ENCODE measurements at regions not wholly inside any gene's neighbourhood (a gene's known extent, or its start where the extent isn't known, plus 50 kb on each side); places are given as distances from the start of the nearest gene placed in this dataset.

GRCh38 chr11:90510839-90511238 lies 288.0 kb upstream of the CHORDC1 start:
- no peak overlapping the region for H2AFZ ChIP-seq (ENCODE audit: low read depth, low read length)
- H3K14ac ChIP-seq (ENCODE audit: low read length in 2 of 2), result no peak overlapping the region
- H3K36me3 ChIP-seq (ENCODE audit: control insufficient read depth in 1 of 2, insufficient read depth in 2 of 2, low read depth in 1 of 2, low read length in 2 of 2), result no peaks in the 10 kb centered on the region
- H2BK120ac ChIP-seq (ENCODE audit: low read depth, low read length), result no peak overlapping the region
- no peak overlapping the region for H2BK12ac ChIP-seq (ENCODE audit: low read length in 2 of 2)
- no peak overlapping the region for H3K4ac ChIP-seq (ENCODE audit: low read depth in 1 of 2, low read length in 2 of 2)
- no peaks in the 10 kb centered on the region for H3K4me1 ChIP-seq (ENCODE audit: control insufficient read depth, insufficient read depth, low read depth, low read length)
- H4K91ac ChIP-seq (ENCODE audit: low read length), result no peak overlapping the region
- H2BK5ac ChIP-seq (ENCODE audit: low read depth, low read length, poor library complexity, severe bottlenecking), result no peak overlapping the region
- H3K27ac ChIP-seq (ENCODE audit: low read length, poor library complexity, severe bottlenecking), result no peak overlapping the region
- no peak overlapping the region for H3K23ac ChIP-seq (ENCODE audit: low read length in 2 of 2)
- WGBS, result 88% methylated on average over 5 of the region's 5 CpGs
- no peak overlapping the region for H2AK5ac ChIP-seq (ENCODE audit: low read length, severe bottlenecking)
- H3K9ac ChIP-seq (ENCODE audit: low read length), result no peak overlapping the region
- H3K4me2 ChIP-seq (ENCODE audit: low read length, poor library complexity, severe bottlenecking), result no peak overlapping the region
- H3K27me3 ChIP-seq (ENCODE audit: control insufficient read depth in 1 of 2, insufficient read depth in 1 of 2, low read length in 2 of 2), result no peaks in the 10 kb centered on the region
- no peak overlapping the region for H3K18ac ChIP-seq (ENCODE audit: low read depth in 1 of 2, low read length in 2 of 2)
- no peak overlapping the region for H4K8ac ChIP-seq (ENCODE audit: low read length)
- peaks cover 7% of the 10 kb centered on the region for H3K9me3 ChIP-seq (ENCODE audit: control insufficient read depth, low read length)
- no peaks in the 10 kb centered on the region for H3K79me1 ChIP-seq (replicated peaks; ENCODE audit: low read length, poor library complexity, severe bottlenecking)
- no peak for DNase-seq
- no peak overlapping the region for H2BK15ac ChIP-seq (ENCODE audit: low read depth, poor library complexity, severe bottlenecking)
- no peak overlapping the region for H3K4me3 ChIP-seq (ENCODE audit: insufficient read depth in 1 of 2, low read depth in 1 of 2, low read length in 2 of 2)

- Histone ChIP-seq H2BK120ac (ENCODE audit: low read depth, low read length) (no peak overlapping the region), H2AK5ac (ENCODE audit: low read length, severe bottlenecking) (no peak overlapping the region), H3K27ac (ENCODE audit: low read length, poor library complexity, severe bottlenecking) (no peak overlapping the region), H3K36me3 (ENCODE audit: control insufficient read depth in 1 of 2, insufficient read depth in 2 of 2, low read depth in 1 of 2, low read length in 2 of 2) (no peaks in the 10 kb centered on the region), H3K18ac (ENCODE audit: low read depth in 1 of 2, low read length in 2 of 2) (no peak overlapping the region), H3K23ac (ENCODE audit: low read length in 2 of 2) (no peak overlapping the region), H3K4me2 (ENCODE audit: low read length, poor library complexity, severe bottlenecking) (no peak overlapping the region), H2AFZ (ENCODE audit: low read depth, low read length) (no peak overlapping the region), H3K27me3 (ENCODE audit: control insufficient read depth in 1 of 2, insufficient read depth in 1 of 2, low read length in 2 of 2) (no peaks in the 10 kb centered on the region), H3K4ac (ENCODE audit: low read depth in 1 of 2, low read length in 2 of 2) (no peak overlapping the region), H2BK15ac (ENCODE audit: low read depth, poor library complexity, severe bottlenecking) (no peak overlapping the region), H3K9ac (ENCODE audit: low read length) (no peak overlapping the region), H3K79me1 (replicated peaks; ENCODE audit: low read length, poor library complexity, severe bottlenecking) (no peaks in the 10 kb centered on the region), H4K91ac (ENCODE audit: low read length) (no peak overlapping the region), H3K9me3 (ENCODE audit: control insufficient read depth, low read length) (peaks cover 30% of the 10 kb centered on the region), H3K4me1 (ENCODE audit: control insufficient read depth, insufficient read depth, low read depth, low read length) (no peaks in the 10 kb centered on the region), H3K4me3 (ENCODE audit: insufficient read depth in 1 of 2, low read depth in 1 of 2, low read length in 2 of 2) (no peak overlapping the region), H2BK5ac (ENCODE audit: low read depth, low read length, poor library complexity, severe bottlenecking) (no peak overlapping the region), H4K8ac (ENCODE audit: low read length) (no peak overlapping the region), H2BK12ac (ENCODE audit: low read length in 2 of 2) (no peak overlapping the region), H3K14ac (ENCODE audit: low read length in 2 of 2) (no peak overlapping the region)
- WGBS, result 69% methylated on average over 2 of the region's 5 CpGs
- DNase-seq, result no peak
These were observed 278.2 kb upstream of the CHORDC1 start for GRCh38 chr11:90500922-90501568.

GRCh38 chr11:90496722-90497121 lies 273.9 kb upstream of the CHORDC1 start:
- Histone ChIP-seq H3K27ac (ENCODE audit: low read length, poor library complexity, severe bottlenecking) (no peak overlapping the region), H3K9ac (ENCODE audit: low read length) (no peak overlapping the region), H2BK12ac (ENCODE audit: low read length in 2 of 2) (no peak overlapping the region), H3K4me2 (ENCODE audit: low read length, poor library complexity, severe bottlenecking) (no peak overlapping the region), H3K14ac (ENCODE audit: low read length in 2 of 2) (no peak overlapping the region), H3K4me1 (ENCODE audit: control insufficient read depth, insufficient read depth, low read depth, low read length) (no peaks in the 10 kb centered on the region), H4K8ac (ENCODE audit: low read length) (no peak overlapping the region), H3K27me3 (ENCODE audit: control insufficient read depth in 1 of 2, insufficient read depth in 1 of 2, low read length in 2 of 2) (no peaks in the 10 kb centered on the region), H3K4ac (ENCODE audit: low read depth in 1 of 2, low read length in 2 of 2) (no peak overlapping the region), H3K9me3 (ENCODE audit: control insufficient read depth, low read length) (peaks cover 30% of the 10 kb centered on the region), H2BK5ac (ENCODE audit: low read depth, low read length, poor library complexity, severe bottlenecking) (no peak overlapping the region), H3K79me1 (replicated peaks; ENCODE audit: low read length, poor library complexity, severe bottlenecking) (no peaks in the 10 kb centered on the region), H4K91ac (ENCODE audit: low read length) (no peak overlapping the region), H2AK5ac (ENCODE audit: low read length, severe bottlenecking) (no peak overlapping the region), H3K23ac (ENCODE audit: low read length in 2 of 2) (no peak overlapping the region), H3K36me3 (ENCODE audit: control insufficient read depth in 1 of 2, insufficient read depth in 2 of 2, low read depth in 1 of 2, low read length in 2 of 2) (no peaks in the 10 kb centered on the region), H3K4me3 (ENCODE audit: insufficient read depth in 1 of 2, low read depth in 1 of 2, low read length in 2 of 2) (no peak overlapping the region), H2BK15ac (ENCODE audit: low read depth, poor library complexity, severe bottlenecking) (no peak overlapping the region), H2AFZ (ENCODE audit: low read depth, low read length) (no peak overlapping the region), H3K18ac (ENCODE audit: low read depth in 1 of 2, low read length in 2 of 2) (no peak overlapping the region), H2BK120ac (ENCODE audit: low read depth, low read length) (no peak overlapping the region)
- DNase-seq, result no peak
- 91% methylated on average over 1 of the region's 1 CpG for WGBS

GRCh38 chr11:90493379-90493778 lies 270.5 kb upstream of the CHORDC1 start:
- Histone ChIP-seq H3K14ac (ENCODE audit: low read length in 2 of 2) (no peak overlapping the region), H3K4ac (ENCODE audit: low read depth in 1 of 2, low read length in 2 of 2) (no peak overlapping the region), H2BK120ac (ENCODE audit: low read depth, low read length) (no peak overlapping the region), H3K27ac (ENCODE audit: low read length, poor library complexity, severe bottlenecking) (no peak overlapping the region), H4K8ac (ENCODE audit: low read length) (no peak overlapping the region), H4K91ac (ENCODE audit: low read length) (no peak overlapping the region), H3K23ac (ENCODE audit: low read length in 2 of 2) (no peak overlapping the region), H3K79me1 (replicated peaks; ENCODE audit: low read length, poor library complexity, severe bottlenecking) (no peaks in the 10 kb centered on the region), H3K9ac (ENCODE audit: low read length) (no peak overlapping the region), H2BK15ac (ENCODE audit: low read depth, poor library complexity, severe bottlenecking) (no peak overlapping the region), H2BK12ac (ENCODE audit: low read length in 2 of 2) (no peak overlapping the region), H3K18ac (ENCODE audit: low read depth in 1 of 2, low read length in 2 of 2) (no peak overlapping the region), H3K4me2 (ENCODE audit: low read length, poor library complexity, severe bottlenecking) (no peak overlapping the region), H3K36me3 (ENCODE audit: control insufficient read depth in 1 of 2, insufficient read depth in 2 of 2, low read depth in 1 of 2, low read length in 2 of 2) (no peaks in the 10 kb centered on the region), H3K4me1 (ENCODE audit: control insufficient read depth, insufficient read depth, low read depth, low read length) (no peaks in the 10 kb centered on the region), H2BK5ac (ENCODE audit: low read depth, low read length, poor library complexity, severe bottlenecking) (no peak overlapping the region), H2AK5ac (ENCODE audit: low read length, severe bottlenecking) (no peak overlapping the region), H2AFZ (ENCODE audit: low read depth, low read length) (no peak overlapping the region), H3K27me3 (ENCODE audit: control insufficient read depth in 1 of 2, insufficient read depth in 1 of 2, low read length in 2 of 2) (no peaks in the 10 kb centered on the region), H3K9me3 (ENCODE audit: control insufficient read depth, low read length) (peaks cover 18% of the 10 kb centered on the region), H3K4me3 (ENCODE audit: insufficient read depth in 1 of 2, low read depth in 1 of 2, low read length in 2 of 2) (no peak overlapping the region)
- DNase-seq, result no peak

Data from mesenchymal stem cell (in vitro differentiated cells and primary cell).